ENCODE measurements at regions not wholly inside any gene's neighbourhood (a gene's known extent, or its start where the extent isn't known, plus 50 kb on each side); places are given as distances from the start of the nearest gene placed in this dataset.

DNA sequence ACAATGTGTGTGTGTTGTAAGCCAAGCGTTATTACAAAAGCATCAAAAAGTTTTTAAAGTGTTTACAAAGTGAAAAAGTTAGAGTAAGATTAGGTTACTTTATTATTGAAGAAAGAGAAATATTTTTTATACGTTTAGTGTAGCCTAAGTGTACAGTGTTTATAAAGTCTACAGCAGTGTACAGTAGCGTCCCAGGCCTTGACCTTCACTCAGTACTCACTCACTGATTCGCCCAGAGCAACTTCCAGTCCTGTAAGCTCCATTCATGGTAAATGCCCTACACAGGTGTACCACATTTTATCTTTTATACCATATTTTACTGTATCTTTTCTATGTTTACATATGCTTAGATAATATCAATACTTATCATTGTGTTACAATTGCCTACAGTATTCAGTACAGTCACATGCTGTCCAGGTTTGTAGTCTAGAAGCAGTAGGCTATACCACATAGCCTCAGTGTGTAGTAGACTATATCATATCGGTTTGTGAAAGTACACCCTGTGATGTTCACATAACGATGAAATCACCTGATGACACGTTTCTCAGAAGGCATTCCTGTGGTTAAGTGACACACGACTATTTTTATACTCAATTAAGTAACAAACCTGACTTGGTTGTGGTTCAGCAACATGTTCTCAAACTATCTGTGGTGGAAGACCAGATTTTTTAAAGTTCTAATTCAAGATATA is 152.0 kb upstream of the EDNRA start:
- no peak for DNase-seq

- no peak for DNase-seq
Measured at GRCh38 chr4:147332091-147332490, 148.8 kb upstream of the EDNRA start.

DNA sequence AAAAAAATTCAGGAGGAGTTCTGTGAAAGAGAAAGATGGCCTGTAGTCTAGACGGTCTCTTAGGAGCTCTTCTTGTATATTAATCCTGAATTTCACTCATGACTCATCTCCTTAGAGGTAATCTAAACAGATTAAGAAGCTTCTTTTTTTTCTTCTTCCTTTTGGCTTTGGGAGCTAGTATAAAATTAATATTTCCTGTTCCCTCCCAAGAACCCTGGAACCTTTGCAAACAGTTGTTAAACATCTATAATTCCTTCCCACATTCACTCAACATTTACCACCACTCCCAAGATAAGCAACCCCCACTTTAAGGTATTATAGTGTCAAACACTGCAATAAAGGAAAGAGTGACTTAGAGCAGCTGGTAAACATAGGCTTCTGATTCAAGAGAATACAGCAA is 146.4 kb upstream of the EDNRA start:
- no peak for DNase-seq

DNA sequence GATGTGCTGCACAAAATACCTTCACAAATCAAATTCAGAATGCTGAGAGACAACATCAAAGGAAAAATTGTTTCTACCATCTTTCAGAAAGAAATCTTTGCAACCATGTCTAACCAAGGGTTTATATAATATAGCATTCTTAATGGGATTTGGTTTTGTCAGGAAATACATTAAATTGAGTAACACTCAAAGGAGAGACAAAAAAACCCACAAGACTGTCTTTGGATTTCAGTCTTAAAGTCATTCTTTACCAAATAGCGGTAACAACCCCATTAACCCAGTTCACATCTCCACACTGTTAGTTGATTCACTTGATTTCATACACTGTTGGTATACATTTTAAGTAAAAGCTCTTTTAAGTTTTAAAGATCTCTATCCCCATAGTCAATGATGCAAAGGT is 145.7 kb upstream of the EDNRA start:
- no peak for DNase-seq

- no peak for DNase-seq
Measured at GRCh38 chr4:147336252-147336651, 144.6 kb upstream of the EDNRA start.

- DNase-seq = no peak
Measured at GRCh38 chr4:147339100-147339499, 141.8 kb upstream of the EDNRA start.

DNA sequence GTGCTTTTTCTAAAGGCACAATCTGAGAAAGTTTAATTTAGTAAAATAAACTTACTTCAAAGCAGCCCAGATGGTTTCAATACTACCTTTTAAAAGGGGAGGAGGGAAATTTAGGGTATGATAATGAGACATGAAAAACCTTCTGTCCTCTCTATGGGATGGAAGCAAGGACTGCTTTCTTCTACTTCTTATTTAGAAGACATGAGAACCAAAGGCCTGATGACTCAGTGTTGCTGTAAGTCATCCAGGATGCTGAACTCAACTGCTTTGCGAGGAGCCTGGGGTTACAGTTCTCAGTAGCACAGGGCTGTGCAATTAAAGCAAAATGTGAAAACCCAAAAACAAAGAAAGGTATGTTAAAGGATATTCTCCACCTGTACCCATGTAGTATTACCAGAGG is 140.8 kb upstream of the EDNRA start:
- no peak for DNase-seq

DNA sequence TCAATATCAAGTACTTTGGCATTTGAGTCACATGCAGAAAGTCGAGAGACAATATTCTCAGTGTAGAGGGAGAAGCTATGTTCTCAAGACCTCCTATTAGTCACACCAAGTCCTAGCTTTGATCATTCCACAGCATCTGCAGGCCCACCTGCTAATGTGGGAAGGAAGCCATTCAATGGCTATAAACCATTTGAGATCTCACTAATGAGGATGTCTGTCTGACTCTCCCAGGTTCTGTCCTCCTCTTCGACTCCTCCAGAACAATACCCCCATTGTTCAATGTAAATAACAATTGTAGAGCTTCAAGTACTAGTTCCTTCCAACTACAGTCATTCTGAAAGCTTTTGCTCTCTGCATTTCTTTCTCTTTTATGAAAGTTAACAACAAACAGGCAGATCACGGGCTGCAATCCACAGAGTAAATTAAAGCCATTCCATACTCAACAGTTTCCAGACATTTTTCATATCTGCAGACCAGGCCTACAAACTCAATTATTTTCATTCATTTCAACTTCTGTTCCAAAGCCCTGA is 140.2 kb upstream of the EDNRA start:
- DNase-seq = no peak

DNA sequence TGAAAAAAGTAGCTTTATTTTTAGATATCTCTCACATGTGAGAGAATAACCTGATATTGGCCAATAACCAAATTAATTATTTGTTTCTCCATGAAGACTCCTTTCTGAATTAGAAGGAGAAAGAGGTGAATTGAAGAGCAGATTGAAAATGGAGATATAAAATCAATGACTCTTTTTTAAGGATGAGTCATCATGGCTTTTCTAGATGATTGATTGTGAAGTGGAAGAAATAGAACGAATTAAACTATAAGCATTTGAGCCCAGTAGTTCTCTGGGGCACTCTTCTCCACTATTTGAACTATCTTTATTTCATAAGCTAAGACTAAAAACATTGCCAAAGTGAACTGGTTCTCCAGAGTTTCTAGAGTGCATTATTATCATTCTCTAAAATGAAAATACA is 137.2 kb upstream of the EDNRA start:
- DNase-seq = no peak

- no peak for DNase-seq
Measured at GRCh38 chr4:147345662-147346061, 135.2 kb upstream of the EDNRA start.

- no peak for DNase-seq
Measured at GRCh38 chr4:147347217-147347616, 133.7 kb upstream of the EDNRA start.

GRCh38 chr4:147349193-147349592 is 131.7 kb upstream of the EDNRA start:
- no peak for DNase-seq

DNA sequence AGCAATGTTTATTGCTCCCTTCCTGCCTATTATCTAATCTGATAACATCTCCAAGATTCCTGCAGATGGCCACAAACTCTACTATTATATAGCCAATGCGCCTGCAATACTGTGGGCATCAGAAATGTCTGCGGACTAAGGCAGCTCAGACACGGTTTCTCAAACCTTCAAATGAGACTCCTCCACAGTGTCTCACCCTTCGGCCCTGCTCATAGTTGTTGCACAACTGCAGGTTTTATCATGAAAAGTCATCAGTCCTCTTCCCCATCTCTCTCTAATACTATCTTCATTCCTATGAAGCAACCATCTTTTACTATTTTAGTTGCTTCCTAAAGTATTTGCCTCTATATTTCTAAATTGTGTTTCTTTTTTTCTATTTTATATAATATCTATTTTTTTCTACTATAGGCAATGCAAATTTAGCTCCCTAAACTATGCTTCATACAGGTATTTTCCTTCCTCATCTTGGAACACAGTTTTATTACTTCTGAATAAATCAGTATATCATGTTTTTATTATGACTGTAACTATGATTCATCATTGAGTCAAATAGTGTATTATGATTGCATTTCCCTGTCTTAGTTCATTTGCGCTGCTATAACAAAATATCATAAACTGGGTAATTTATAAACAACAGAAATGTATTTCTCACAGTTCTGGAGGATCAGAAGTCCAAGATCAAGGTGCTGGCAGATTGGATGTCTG is 129.7 kb upstream of the EDNRA start:
- DNase-seq = no peak

DNA sequence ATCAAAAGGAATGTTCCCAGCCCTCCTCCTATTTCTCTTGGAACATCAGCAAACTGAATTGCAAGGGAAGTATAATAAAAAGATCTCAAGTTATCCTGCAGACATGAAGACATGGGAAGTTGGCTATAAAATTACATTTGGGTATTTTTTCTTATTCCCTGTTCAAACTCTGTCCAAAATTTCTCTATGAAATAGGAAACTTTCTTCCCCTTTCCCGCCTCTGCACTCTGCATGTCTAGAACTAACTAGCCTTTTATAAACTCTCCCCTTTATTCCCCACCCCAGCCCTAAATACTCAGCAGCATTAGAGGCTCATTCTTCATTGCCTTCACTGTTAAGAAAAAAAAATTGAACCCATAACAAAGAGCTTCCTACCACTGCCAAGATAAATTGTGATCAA is 126.7 kb upstream of the EDNRA start:
- no peak for DNase-seq

- DNase-seq = no peak
Measured at GRCh38 chr4:147355032-147355656, 125.8 kb upstream of the EDNRA start.

GRCh38 chr4:147355847-147356246 is 125.0 kb upstream of the EDNRA start:
- DNase-seq = no peak

DNA sequence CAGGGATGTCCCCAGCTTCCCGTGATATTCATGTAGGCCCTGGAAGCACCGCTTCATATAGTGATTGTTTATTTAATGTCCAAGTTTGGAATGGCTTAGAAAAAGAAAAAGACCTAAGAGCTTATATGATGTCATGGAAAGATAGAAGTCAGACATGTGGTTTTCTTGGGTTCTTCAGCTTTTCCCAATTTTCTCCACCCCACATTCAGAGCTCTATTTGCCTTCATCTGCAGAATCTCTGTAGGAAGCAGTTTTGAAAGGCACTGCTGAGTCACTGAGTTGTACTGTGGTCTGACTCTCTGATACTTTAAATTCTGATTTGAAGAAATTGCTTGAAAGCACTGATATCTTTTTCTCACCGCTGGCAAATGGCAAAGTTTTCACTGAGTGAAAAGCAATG is 120.6 kb upstream of the EDNRA start:
- DNase-seq = no peak

- DNase-seq = no peak
Measured at GRCh38 chr4:147361726-147362125, 119.2 kb upstream of the EDNRA start.

- no peak for DNase-seq
Measured at GRCh38 chr4:147362938-147363337, 118.0 kb upstream of the EDNRA start.

DNA sequence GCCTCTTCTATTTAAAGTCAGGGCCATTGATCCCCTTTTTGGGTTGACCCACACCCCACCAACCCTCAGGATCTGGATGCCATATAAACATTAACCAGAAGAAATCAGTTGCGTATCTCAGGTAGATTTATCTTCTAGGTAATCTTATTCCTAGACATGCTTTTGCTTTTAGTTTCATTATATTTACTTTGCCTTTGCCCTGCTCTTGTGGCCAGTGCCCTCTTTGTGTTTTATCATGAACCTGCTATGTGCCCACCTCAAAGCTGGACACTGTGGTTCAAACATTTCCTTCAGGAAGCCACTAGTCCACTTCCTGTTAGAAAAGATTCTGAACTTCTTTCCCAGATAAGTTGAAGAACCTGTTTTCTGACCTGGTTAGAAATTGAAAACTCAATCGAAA is 117.4 kb upstream of the EDNRA start:
- DNase-seq = no peak

- no peak for DNase-seq
Measured at GRCh38 chr4:147365396-147365795, 115.5 kb upstream of the EDNRA start.

DNA sequence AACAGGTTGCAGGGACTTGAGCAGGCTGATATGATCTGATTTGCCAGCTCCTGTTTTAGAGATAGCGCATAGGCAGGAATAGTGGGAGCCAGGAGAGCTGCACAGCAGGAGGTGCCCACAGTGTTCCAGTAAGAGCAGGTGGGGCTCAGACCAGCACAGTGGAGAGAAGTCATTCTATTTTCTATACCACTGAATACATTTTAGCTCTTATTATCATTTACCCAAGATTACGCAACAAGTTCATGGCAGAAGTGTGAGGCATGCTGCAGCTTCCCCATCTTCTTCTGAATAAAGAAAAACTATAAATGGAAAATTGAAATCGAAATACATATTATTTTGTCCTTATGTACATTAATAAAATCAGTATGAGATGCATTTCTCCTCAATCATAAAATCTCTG is 114.7 kb upstream of the EDNRA start:
- DNase-seq = no peak

- no peak for DNase-seq
Measured at GRCh38 chr4:147367891-147368290, 113.0 kb upstream of the EDNRA start.

DNA sequence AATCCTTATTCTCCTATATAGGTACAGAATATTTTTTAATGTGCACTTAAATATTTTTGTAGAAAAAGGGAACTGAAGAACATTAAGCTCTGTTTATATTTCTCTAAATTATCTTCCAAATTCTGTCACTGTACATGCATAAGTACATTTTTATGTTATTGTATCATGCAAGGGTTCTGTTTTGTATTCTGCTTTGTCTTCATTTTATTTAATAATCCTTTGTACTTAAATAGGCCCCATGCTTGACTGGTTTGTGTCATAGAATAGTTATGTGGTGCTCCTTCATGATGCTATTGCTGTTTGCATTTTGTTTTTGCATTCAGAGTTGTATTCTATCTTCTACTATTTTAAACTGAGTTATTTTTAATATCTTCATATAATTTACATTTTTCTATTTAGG is 111.9 kb upstream of the EDNRA start:
- no peak for DNase-seq

Data from activated CD4-positive, alpha-beta T cell treated with anti-CD3 and anti-CD28 coated beads, Interleukin-2, amount 50 U/mL, for 4 hours (primary cell).